ENCODE measurements at regions not wholly inside any gene's neighbourhood (a gene's known extent, or its start where the extent isn't known, plus 50 kb on each side); places are given as distances from the start of the nearest gene placed in this dataset.
A peak's percentile ranks its signal among the peaks of the same experiment; 100 is the strongest.

- no peak overlapping the region for H3K4me3 ChIP-seq (ENCODE audit: control insufficient read depth, low read depth, low read length)
- DNase-seq (ENCODE audit: low read depth): no peak
- TF ChIP-seq CTCF (conservative IDR thresholded peaks at IDR 0.05; ENCODE audit: control insufficient read depth, insufficient read depth, low read depth, low read length): no peak
Observed at GRCh38 chr13:33730619-33731018, 87.3 kb upstream of the RFC3 start.

GRCh38 chr13:33735276-33735675, 82.7 kb upstream of the RFC3 start:
- no peak overlapping the region for H3K4me3 ChIP-seq (ENCODE audit: control insufficient read depth, low read depth, low read length)
- no peak for DNase-seq (ENCODE audit: low read depth)
- no peak for TF ChIP-seq CTCF (conservative IDR thresholded peaks at IDR 0.05; ENCODE audit: control insufficient read depth, insufficient read depth, low read depth, low read length)

GRCh38 chr13:33739254-33739653, 78.7 kb upstream of the RFC3 start:
- no peak overlapping the region for H3K4me3 ChIP-seq (ENCODE audit: control insufficient read depth, low read depth, low read length)
- TF ChIP-seq CTCF (conservative IDR thresholded peaks at IDR 0.05; ENCODE audit: control insufficient read depth, insufficient read depth, low read depth, low read length): no peak
- DNase-seq (ENCODE audit: low read depth): no peak

GRCh38 chr13:33740134-33740538, 77.8 kb upstream of the RFC3 start:
- peak; percentile 86 for DNase-seq (ENCODE audit: low read depth)
- no peak overlapping the region for H3K4me3 ChIP-seq (ENCODE audit: control insufficient read depth, low read depth, low read length)
- TF ChIP-seq CTCF (conservative IDR thresholded peaks at IDR 0.05; ENCODE audit: control insufficient read depth, insufficient read depth, low read depth, low read length): no peak

GRCh38 chr13:33742321-33742720, 75.6 kb upstream of the RFC3 start:
- no peak for DNase-seq (ENCODE audit: low read depth)
- no peak overlapping the region for H3K4me3 ChIP-seq (ENCODE audit: control insufficient read depth, low read depth, low read length)
- no peak for TF ChIP-seq CTCF (conservative IDR thresholded peaks at IDR 0.05; ENCODE audit: control insufficient read depth, insufficient read depth, low read depth, low read length)

GRCh38 chr13:33743438-33744368, 74.2 kb upstream of the RFC3 start:
- no peak overlapping the region for H3K4me3 ChIP-seq (ENCODE audit: control insufficient read depth, low read depth, low read length)
- no peak for DNase-seq (ENCODE audit: low read depth)
- TF ChIP-seq CTCF (conservative IDR thresholded peaks at IDR 0.05; ENCODE audit: control insufficient read depth, insufficient read depth, low read depth, low read length): no peak
